Activated B cell treated with CpG ODN at 0.5 μM for 24 hours (primary cell): ENCODE measurements at regions not wholly inside any gene's neighbourhood (a gene's known extent, or its start where the extent isn't known, plus 50 kb on each side); places are given as distances from the start of the nearest gene placed in this dataset.

Source experiments
- ATAC-seq: fragments of 200-7000 bp; cut with Tn5 transposase; one replicate; pipeline ENCODE4 v1.10.0; 2021; ENCODE audit warnings: low read depth, mild to moderate bottlenecking, moderate library complexity
- CTCF ChIA-PET: fragments of 350-600 bp; sonication (Branson Sonifier 250); formaldehyde crosslinking; loops from one replicate; lab custom pipeline; 2021; ENCODE audit warnings: antibody characterized with exemption; lab: Charles Lee
- POLR2A ChIA-PET: fragments of 350-600 bp; sonication (Branson Sonifier 250); formaldehyde crosslinking; loops from one replicate; lab custom pipeline; 2021; ENCODE audit warnings: antibody characterized with exemption; lab: Charles Lee
- DNase-seq: peaks from one replicate; pipeline ENCODE4 v3.0.0; 2022
- H3K27ac Mint-ChIP-seq: one replicate; pipeline ENCODE4 v1.8.0; 2020; ENCODE audit warnings: mixed read lengths
- H3K27me3 Mint-ChIP-seq: one replicate; pipeline ENCODE4 v1.8.0; 2021; ENCODE audit warnings: mixed read lengths
- H3K36me3 Mint-ChIP-seq: one replicate; pipeline ENCODE4 v1.8.0; 2021; ENCODE audit warnings: low read depth, mixed read lengths
- H3K4me1 Mint-ChIP-seq: one replicate; pipeline ENCODE4 v1.8.0; 2021; ENCODE audit warnings: mixed read lengths
- H3K4me3 Mint-ChIP-seq: one replicate; pipeline ENCODE4 v1.8.0; 2020; ENCODE audit warnings: mild to moderate bottlenecking, mixed read lengths
- H3K9me3 Mint-ChIP-seq: one replicate; pipeline ENCODE4 v1.8.0; 2020; ENCODE audit warnings: mixed read lengths
- intact Hi-C: fragments of 100-400 bp; cut with micrococcal nuclease; formaldehyde crosslinking; loops from one replicate; pipeline ENCODE4 v1.15.1; 2024
- TF ChIP-seq, protein P1 (sequence below): fragments of 200-600 bp; IDR thresholded peaks from one replicate; pipeline ENCODE4 v1.8.0; 2022; ENCODE audit warnings: antibody characterized with exemption, mild to moderate bottlenecking

- POLR2A ChIA-PET, result no interaction called here
- CTCF ChIA-PET, result interaction anchor here (1.2 kb wide), 1 partner anchor 35 kb away, joined by 3 read pairs; no protein-coding TSS in a partner anchor
These were observed 116.1 kb upstream of the CPSF6 start for GRCh38 chr12:69123311-69123710.

GRCh38 chr12:69123919-69124638, 115.3 kb upstream of the CPSF6 start:
- POLR2A ChIA-PET, result no interaction called here
- ATAC-seq (no peak), DNase-seq (no peak)
- no peak overlapping the region for H3K4me3 Mint-ChIP-seq
- CTCF ChIA-PET, result no interaction called here
- H3K27ac Mint-ChIP-seq, result no peak overlapping the region
- no peaks in the 10 kb centered on the region for H3K36me3 Mint-ChIP-seq
- TF ChIP-seq, protein P1, sequence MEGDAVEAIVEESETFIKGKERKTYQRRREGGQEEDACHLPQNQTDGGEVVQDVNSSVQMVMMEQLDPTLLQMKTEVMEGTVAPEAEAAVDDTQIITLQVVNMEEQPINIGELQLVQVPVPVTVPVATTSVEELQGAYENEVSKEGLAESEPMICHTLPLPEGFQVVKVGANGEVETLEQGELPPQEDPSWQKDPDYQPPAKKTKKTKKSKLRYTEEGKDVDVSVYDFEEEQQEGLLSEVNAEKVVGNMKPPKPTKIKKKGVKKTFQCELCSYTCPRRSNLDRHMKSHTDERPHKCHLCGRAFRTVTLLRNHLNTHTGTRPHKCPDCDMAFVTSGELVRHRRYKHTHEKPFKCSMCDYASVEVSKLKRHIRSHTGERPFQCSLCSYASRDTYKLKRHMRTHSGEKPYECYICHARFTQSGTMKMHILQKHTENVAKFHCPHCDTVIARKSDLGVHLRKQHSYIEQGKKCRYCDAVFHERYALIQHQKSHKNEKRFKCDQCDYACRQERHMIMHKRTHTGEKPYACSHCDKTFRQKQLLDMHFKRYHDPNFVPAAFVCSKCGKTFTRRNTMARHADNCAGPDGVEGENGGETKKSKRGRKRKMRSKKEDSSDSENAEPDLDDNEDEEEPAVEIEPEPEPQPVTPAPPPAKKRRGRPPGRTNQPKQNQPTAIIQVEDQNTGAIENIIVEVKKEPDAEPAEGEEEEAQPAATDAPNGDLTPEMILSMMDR, result no peak
- intact Hi-C loops, result no loop called here
- no peaks in the 10 kb centered on the region for H3K9me3 Mint-ChIP-seq
- no peaks in the 10 kb centered on the region for H3K4me1 Mint-ChIP-seq
- H3K27me3 Mint-ChIP-seq, result peaks cover 5% of the 10 kb centered on the region

More at GRCh38 chr12:69123311-69123710, 116.1 kb upstream of the CPSF6 start:
- Mint-ChIP-seq H3K36me3 (no peaks in the 10 kb centered on the region), H3K27ac (no peak overlapping the region), H3K4me1 (no peaks in the 10 kb centered on the region), H3K4me3 (no peak overlapping the region), H3K9me3 (no peaks in the 10 kb centered on the region), H3K27me3 (peaks cover 5% of the 10 kb centered on the region)
- TF ChIP-seq, protein P1, result no peak
- DNase-seq (no peak), ATAC-seq (no peak)
- intact Hi-C loops, result no loop called here

DNA sequence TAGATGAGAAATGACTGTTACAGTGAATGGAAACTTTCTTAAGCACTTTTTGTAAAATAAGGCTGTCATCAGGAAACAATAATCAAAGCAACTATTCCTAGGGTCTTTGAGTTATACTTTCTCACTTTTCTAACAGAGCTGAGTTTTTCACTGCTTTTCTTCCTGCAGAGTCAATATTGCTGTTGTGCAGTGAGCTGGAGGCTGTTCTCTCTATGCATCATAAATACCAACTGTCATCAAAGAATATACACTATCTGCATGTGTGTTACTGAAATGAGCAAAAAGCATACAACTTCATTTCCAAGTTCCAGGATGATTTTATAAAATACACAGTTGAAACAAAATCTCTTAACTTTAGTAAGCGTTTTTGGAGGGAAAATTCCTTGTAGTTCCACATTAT, 110.4 kb upstream of the CPSF6 start:
- DNase-seq (no peak), ATAC-seq (no peak)
- H3K4me3 Mint-ChIP-seq, result no peak overlapping the region
- H3K4me1 Mint-ChIP-seq, result no peaks in the 10 kb centered on the region
- no peaks in the 10 kb centered on the region for H3K9me3 Mint-ChIP-seq
- H3K36me3 Mint-ChIP-seq, result no peaks in the 10 kb centered on the region
- TF ChIP-seq, protein P1, result no peak
- H3K27me3 Mint-ChIP-seq, result peaks cover 9% of the 10 kb centered on the region
- intact Hi-C loops, result no loop called here
- POLR2A ChIA-PET, result no interaction called here
- CTCF ChIA-PET, result no interaction called here
- H3K27ac Mint-ChIP-seq, result no peak overlapping the region

GRCh38 chr12:69129564-69129963, 109.8 kb upstream of the CPSF6 start:
- H3K9me3 Mint-ChIP-seq, result no peaks in the 10 kb centered on the region
- TF ChIP-seq, protein P1, result no peak
- ChIA-PET CTCF (no interaction called here), POLR2A (no interaction called here)
- H3K27ac Mint-ChIP-seq, result no peak overlapping the region
- intact Hi-C loops, result no loop called here
- DNase-seq (no peak), ATAC-seq (no peak)
- no peaks in the 10 kb centered on the region for H3K4me1 Mint-ChIP-seq
- H3K27me3 Mint-ChIP-seq, result peaks cover 13% of the 10 kb centered on the region
- no peaks in the 10 kb centered on the region for H3K36me3 Mint-ChIP-seq
- no peak overlapping the region for H3K4me3 Mint-ChIP-seq

GRCh38 chr12:69130064-69130463, 109.3 kb upstream of the CPSF6 start:
- CTCF ChIA-PET, result no interaction called here

More at GRCh38 chr12:69130064-69130463, 109.3 kb upstream of the CPSF6 start:
- Mint-ChIP-seq H3K27me3 (peaks cover 13% of the 10 kb centered on the region), H3K27ac (no peak overlapping the region), H3K36me3 (no peaks in the 10 kb centered on the region), H3K4me3 (no peak overlapping the region), H3K9me3 (no peaks in the 10 kb centered on the region), H3K4me1 (no peaks in the 10 kb centered on the region)
- POLR2A ChIA-PET, result no interaction called here
- no peak for DNase-seq
- ATAC-seq, result no peak
- intact Hi-C loops, result no loop called here
- TF ChIP-seq, protein P1, result no peak
